ENCODE measurements at regions not wholly inside any gene's neighbourhood (a gene's known extent, or its start where the extent isn't known, plus 50 kb on each side); places are given as distances from the start of the nearest gene placed in this dataset.

DNA sequence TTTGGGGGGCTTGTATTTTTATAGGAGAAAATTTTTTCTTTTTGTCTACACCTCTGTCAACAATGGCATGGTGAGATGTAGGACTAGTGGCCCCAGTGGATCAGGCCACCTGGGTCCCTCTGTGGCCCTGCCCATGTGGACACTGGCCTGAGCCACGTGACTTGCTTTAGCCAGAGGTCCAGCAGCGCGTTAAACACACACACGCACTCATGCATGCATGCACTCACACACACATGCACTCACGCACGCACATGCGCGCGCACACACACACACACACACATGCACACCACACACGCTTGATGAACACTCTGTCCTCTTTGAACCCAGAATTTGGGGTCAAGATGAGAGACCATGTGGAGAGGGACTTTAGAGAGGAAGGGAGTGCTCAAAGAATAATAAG is 59.4 kb upstream of the NUP50 start:
- TF ChIP-seq CTCF (IDR thresholded peaks at IDR 0.05) (no peak), POLR2A (IDR thresholded peaks at IDR 0.05) (no peak)

Data from esophagus squamous epithelium (tissue), 4 donors.